Adrenal gland (tissue), 9 donors: ENCODE measurements at regions not wholly inside any gene's neighbourhood (a gene's known extent, or its start where the extent isn't known, plus 50 kb on each side); places are given as distances from the start of the nearest gene placed in this dataset.

ENCODE experiments used
- DNase-seq, 7 donors: peaks; one replicate each; pipeline ENCODE4 v3.0.0-alpha.2; 2019 to 2020
- H3K27ac ChIP-seq, 5 donors: fragments of 200-600 bp; sonication (generic) in 4 of 5; 1 replicate in 3 of 5; 2 replicates in 2 of 5; pipeline versions ENCODE4 v1.5.1 to v1.8.0; 2016 to 2020; ENCODE audit warnings: mild to moderate bottlenecking in 1 of 5
- H3K27me3 ChIP-seq: fragments of 200-600 bp; 2 replicates; pipeline ENCODE4 v1.8.0; 2021
- H3K36me3 ChIP-seq, 2 donors: fragments of 200-600 bp; replicated peaks in 1 of 2; 1 replicate in 1 of 2; 2 replicates in 1 of 2; pipeline versions ENCODE4 v1.5.1 to v1.8.0; 2018 to 2022
- H3K4me1 ChIP-seq, 2 donors: fragments of 200-600 bp; replicated peaks in 1 of 2; 1 replicate in 1 of 2; 2 replicates in 1 of 2; pipeline versions ENCODE4 v1.5.1 to v1.8.0; 2018 to 2021
- H3K4me3 ChIP-seq, 4 donors: fragments of 200-600 bp; sonication (generic) in 3 of 4; one replicate each; pipeline ENCODE4 v1.5.1; 2016 to 2018
- H3K9me3 ChIP-seq, 3 donors: fragments of 200-600 bp; sonication (generic) in 1 of 3; replicated peaks in 1 of 3; 1 replicate in 2 of 3; 2 replicates in 1 of 3; pipeline versions ENCODE4 v1.5.1 to v1.8.0; 2016 to 2021
- POLR2A ChIP-seq, 2 donors: fragments of 450-650 bp; IDR thresholded peaks; one replicate each; pipeline ENCODE4 v1.6.1; 2017; ENCODE audit warnings: antibody characterized with exemption in 2 of 2, mild to moderate bottlenecking in 2 of 2, moderate library complexity in 1 of 2
- WGBS, 4 donors: extraction: QIAGEN DNeasy Blood & Tissue Kit in 2 of 4; methylation state at CpG; one replicate each; pipeline versions ENCODE4 v1.1.5 to v1.1.7; 2013 to 2017; 5-methylcytosine and 5-hydroxymethylcytosine counted together
- intact Hi-C, 2 donors: fragments of 100-400 bp; cut with DNase I; formaldehyde crosslinking; loops; one replicate each; pipeline versions ENCODE4 v1.14.1 to v1.15.0; 2022 to 2023
- TF ChIP-seq, protein P1 (sequence below), 6 experiments: fragments of 450-650 bp in 4 of 6; fragments of 200-600 bp in 2 of 6; sonication (generic) in 1 of 6; IDR thresholded peaks; 1 replicate in 5 of 6; 2 replicates in 1 of 6; pipeline versions ENCODE4 v1.5.1 to v1.8.0; 2016 to 2021; ENCODE audit warnings: antibody characterized with exemption in 6 of 6, mild to moderate bottlenecking in 2 of 6, moderate library complexity in 1 of 6
- donor health status: healthy with polysubstance abuse.
- donor health status: Bipolar disorder and iron deficiency.
- donor health status: DM: yes; HTN: yes; CAD: no.
- donor health status: DM: no; HTN: no; CAD: no.
- donor health status: DM: no; HTN: no; CAD: no.

DNA sequence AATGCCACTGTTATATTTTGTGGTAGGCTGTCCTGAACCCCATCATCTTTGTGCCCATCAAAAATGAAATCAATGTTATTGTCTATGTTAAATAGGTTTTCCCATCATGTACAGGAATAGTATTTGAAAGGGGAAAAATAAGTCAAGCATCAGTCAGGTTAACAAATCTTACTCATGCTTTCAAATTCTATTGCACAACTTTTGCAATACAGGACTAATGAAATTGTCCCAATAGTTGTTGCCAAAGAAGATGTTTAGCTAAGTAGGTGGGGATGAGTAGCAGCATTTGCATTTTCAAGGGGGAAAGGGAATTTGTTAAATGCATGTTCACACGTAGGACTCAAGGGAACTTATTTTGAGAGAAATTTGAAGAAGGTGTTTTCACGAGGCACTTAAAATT is 962.1 kb downstream of the JRKL start:
- no peaks in the 10 kb centered on the region for H3K9me3 ChIP-seq
- no peak overlapping the region for H3K27ac ChIP-seq
- WGBS, 4 donors, result 81 to 87% (median 84%) methylated on average over 2 of the region's 2 CpGs
- no peaks in the 10 kb centered on the region for H3K27me3 ChIP-seq
- TF ChIP-seq, protein P1, sequence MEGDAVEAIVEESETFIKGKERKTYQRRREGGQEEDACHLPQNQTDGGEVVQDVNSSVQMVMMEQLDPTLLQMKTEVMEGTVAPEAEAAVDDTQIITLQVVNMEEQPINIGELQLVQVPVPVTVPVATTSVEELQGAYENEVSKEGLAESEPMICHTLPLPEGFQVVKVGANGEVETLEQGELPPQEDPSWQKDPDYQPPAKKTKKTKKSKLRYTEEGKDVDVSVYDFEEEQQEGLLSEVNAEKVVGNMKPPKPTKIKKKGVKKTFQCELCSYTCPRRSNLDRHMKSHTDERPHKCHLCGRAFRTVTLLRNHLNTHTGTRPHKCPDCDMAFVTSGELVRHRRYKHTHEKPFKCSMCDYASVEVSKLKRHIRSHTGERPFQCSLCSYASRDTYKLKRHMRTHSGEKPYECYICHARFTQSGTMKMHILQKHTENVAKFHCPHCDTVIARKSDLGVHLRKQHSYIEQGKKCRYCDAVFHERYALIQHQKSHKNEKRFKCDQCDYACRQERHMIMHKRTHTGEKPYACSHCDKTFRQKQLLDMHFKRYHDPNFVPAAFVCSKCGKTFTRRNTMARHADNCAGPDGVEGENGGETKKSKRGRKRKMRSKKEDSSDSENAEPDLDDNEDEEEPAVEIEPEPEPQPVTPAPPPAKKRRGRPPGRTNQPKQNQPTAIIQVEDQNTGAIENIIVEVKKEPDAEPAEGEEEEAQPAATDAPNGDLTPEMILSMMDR (IDR thresholded peaks at IDR 0.05), result no peak
- no peak for TF ChIP-seq POLR2A (IDR thresholded peaks at IDR 0.05)
- intact Hi-C loops, result no loop called here
- H3K36me3 ChIP-seq, result no peaks in the 10 kb centered on the region
- no peak overlapping the region for H3K4me3 ChIP-seq
- DNase-seq, result no peak
- no peaks in the 10 kb centered on the region for H3K4me1 ChIP-seq

DNA sequence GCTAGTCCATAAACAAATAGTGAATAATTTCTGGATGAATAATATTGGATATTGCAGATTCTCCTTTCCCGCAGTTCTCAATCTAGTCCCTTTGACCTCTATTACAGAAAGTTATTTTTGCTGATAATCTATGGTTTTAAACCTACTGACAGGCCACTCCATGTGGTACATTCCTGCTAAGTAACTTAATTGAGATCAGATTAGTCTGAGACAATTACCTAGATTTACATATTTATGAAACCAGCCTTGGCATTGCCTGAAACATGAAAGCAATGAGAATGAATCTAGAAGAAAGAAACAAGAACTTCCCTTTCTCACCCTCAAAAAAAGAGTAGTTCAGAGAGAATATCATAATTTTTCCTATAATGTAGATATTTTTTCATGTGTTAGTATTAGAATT is 964.2 kb downstream of the JRKL start:
- no peak overlapping the region for H3K27ac ChIP-seq
- H3K27me3 ChIP-seq, result no peaks in the 10 kb centered on the region
- H3K36me3 ChIP-seq, result no peaks in the 10 kb centered on the region
- no peak overlapping the region for H3K4me3 ChIP-seq
- WGBS, 4 donors, result 82 to 89% (median 86%) methylated on average over 1 of the region's 1 CpG
- H3K4me1 ChIP-seq, result no peaks in the 10 kb centered on the region
- TF ChIP-seq, protein P1 (IDR thresholded peaks at IDR 0.05), result no peak
- TF ChIP-seq POLR2A (IDR thresholded peaks at IDR 0.05), result no peak
- DNase-seq, result no peak
- no peaks in the 10 kb centered on the region for H3K9me3 ChIP-seq
- intact Hi-C loops, result no loop called here

DNA sequence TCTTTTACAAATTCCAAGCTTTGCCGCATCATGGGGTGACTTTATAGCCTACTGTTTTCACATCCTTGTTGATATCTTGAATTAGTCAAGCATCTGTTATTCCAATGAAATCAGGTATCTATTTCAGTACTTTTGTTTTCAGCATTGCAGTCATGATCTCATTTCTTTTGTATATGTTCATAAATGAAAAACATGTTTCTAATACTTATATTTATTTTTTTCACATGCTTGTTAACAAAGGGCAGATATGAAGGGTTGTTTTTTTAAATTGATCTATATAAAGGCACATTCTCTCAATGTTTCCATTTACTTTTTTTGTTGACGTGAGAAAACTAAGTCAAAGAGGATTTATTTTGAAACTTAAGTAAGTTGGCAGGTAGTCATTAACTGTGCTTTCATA is 964.8 kb downstream of the JRKL start:
- no peak for DNase-seq
- H3K4me1 ChIP-seq, result no peaks in the 10 kb centered on the region
- no peaks in the 10 kb centered on the region for H3K36me3 ChIP-seq
- H3K9me3 ChIP-seq, result no peaks in the 10 kb centered on the region
- TF ChIP-seq POLR2A (IDR thresholded peaks at IDR 0.05), result no peak
- TF ChIP-seq, protein P1 (IDR thresholded peaks at IDR 0.05), result no peak
- no peak overlapping the region for H3K27ac ChIP-seq
- H3K27me3 ChIP-seq, result no peaks in the 10 kb centered on the region
- H3K4me3 ChIP-seq, result no peak overlapping the region
- 81 to 88% (median 83%) methylated on average over 2 of the region's 2 CpGs for WGBS, 4 donors
- intact Hi-C loops, result no loop called here

DNA sequence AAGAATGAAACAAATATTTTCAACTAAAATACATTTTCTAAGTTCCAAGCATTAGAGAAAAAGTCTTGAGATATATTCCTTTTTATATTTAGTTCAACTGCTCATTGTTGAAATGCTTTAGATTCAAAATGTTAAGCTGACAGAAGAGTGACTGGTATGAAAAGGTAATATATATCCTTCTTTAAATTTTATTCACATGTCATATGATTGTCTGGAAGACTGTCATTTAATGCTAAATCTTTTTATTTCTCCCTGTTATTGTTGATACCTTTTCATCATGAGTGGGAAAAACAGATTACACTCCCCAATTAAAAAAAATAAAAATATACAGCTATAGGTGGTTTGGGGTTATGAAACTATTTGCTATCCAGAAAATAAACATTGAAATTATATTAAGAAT is 965.4 kb downstream of the JRKL start:
- no peak overlapping the region for H3K4me3 ChIP-seq
- H3K4me1 ChIP-seq, result no peaks in the 10 kb centered on the region
- intact Hi-C loops, result no loop called here
- no peak for TF ChIP-seq POLR2A (IDR thresholded peaks at IDR 0.05)
- TF ChIP-seq, protein P1 (IDR thresholded peaks at IDR 0.05), result no peak
- no peak overlapping the region for H3K27ac ChIP-seq
- H3K9me3 ChIP-seq, result no peaks in the 10 kb centered on the region
- H3K36me3 ChIP-seq, result no peaks in the 10 kb centered on the region
- no peaks in the 10 kb centered on the region for H3K27me3 ChIP-seq
- DNase-seq, result no peak
